SJSA1 (cell line): ENCODE measurements at regions not wholly inside any gene's neighbourhood (a gene's known extent, or its start where the extent isn't known, plus 50 kb on each side); places are given as distances from the start of the nearest gene placed in this dataset.
"Not testable (repeated sequence)": the region's sequence is repeated elsewhere in the genome, so short reads cannot be mapped to it uniquely, and the experiment has no call there.

ENCODE experiments used
- DNase-seq, 2 experiments: peaks; one replicate each; pipeline ENCODE4 v3.0.0-alpha.2; 2015 to 2020; ENCODE audit warnings: low spot score in 2 of 2, low read depth in 1 of 2
- H3K27ac ChIP-seq: fragments of 250-450 bp; sonication (Bioruptor Pico); 2 replicates; pipeline ENCODE4 v1.5.1; 2020; ENCODE audit warnings: mild to moderate bottlenecking, moderate library complexity
- H3K27me3 ChIP-seq: fragments of 250-450 bp; sonication (Bioruptor Pico); replicated peaks from 2 replicates; pipeline ENCODE4 v1.5.1; 2020; ENCODE audit warnings: mild to moderate bottlenecking, moderate library complexity
- H3K36me3 ChIP-seq: fragments of 250-450 bp; sonication (Bioruptor Pico); 2 replicates; pipeline ENCODE4 v1.5.1; 2020; ENCODE audit warnings: mild to moderate bottlenecking
- H3K4me1 ChIP-seq: fragments of 250-450 bp; sonication (Bioruptor Pico); replicated peaks from 2 replicates; pipeline ENCODE4 v1.6.1; 2021; ENCODE audit warnings: mild to moderate bottlenecking
- H3K4me3 ChIP-seq: fragments of 250-450 bp; sonication (Bioruptor Pico); 2 replicates; pipeline ENCODE4 v1.5.1; 2020; ENCODE audit warnings: mild to moderate bottlenecking
- H3K9me3 ChIP-seq: fragments of 250-450 bp; sonication (Bioruptor Pico); replicated peaks from 2 replicates; pipeline ENCODE4 v1.5.1; 2020; ENCODE audit warnings: mild to moderate bottlenecking

DNA sequence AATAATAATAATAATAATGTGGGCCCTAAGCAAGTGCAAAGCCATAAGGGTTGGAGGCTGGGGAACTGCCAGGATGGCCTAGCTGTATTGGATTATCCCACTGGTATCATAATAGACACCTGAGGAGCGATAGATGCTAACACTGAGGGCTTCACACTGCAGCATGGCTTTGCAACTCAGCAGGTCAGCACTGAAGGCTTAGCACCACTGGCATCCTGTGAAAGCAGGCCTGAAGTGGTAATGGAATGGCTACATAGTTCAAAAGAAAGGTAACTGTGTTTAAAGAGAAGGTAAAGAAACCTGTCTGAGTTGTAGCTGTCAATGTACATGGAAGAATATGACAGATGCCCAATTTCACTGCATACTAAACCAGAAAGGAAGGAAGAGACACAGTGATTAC is 359.0 kb downstream of the OSTF1 start:
- Histone ChIP-seq H3K27me3 (no peaks in the 10 kb centered on the region), H3K36me3 (no peaks in the 10 kb centered on the region), H3K27ac (no peak overlapping the region), H3K9me3 (no peaks in the 10 kb centered on the region), H3K4me3 (no peak overlapping the region), H3K4me1 (peaks cover 28% of the 10 kb centered on the region)
- no peak for DNase-seq

DNA sequence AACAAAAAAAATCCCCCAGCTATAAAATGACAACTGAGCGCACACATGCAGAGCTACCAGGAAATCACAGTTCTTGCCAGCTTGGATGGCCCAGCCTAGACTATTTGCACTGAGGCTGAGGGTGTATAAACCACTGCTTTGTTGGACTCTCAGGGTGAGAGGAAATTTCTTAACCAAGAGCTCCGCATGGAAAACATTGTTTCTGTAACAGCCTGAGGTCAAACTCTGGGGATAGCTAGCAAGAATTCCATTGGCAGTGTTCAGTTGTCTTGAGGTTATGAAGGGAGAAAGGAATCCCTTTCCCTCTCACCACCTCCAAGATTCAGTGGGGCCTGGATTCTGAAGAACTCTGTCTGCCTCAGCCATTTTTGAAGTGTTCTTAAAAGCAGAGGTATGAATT is 360.0 kb downstream of the OSTF1 start:
- Histone ChIP-seq H3K4me3 (no peak overlapping the region), H3K27ac (no peak overlapping the region), H3K36me3 (no peaks in the 10 kb centered on the region), H3K9me3 (no peaks in the 10 kb centered on the region), H3K27me3 (no peaks in the 10 kb centered on the region), H3K4me1 (peaks cover 32% of the 10 kb centered on the region)
- DNase-seq = peak in 1 of 2 experiments; percentile 22

DNA sequence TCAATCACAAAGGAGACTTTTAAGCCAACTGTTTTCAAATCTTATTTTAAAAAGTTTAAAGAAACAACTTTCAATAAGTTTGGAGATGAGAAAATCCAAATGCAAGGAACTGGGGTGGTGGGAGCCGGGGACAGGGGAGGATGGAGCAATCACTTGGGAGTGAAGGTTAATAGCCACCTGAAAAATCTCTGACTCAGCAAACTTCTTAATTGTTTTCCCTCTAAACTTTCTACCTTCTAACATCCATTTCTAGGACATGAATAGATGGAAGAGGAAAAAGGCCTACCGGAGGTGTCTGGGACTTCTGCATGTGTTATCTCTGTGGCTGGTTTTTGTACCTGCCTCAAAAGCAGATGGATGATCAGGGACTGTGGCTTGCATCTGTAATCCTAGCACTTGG is 360.6 kb downstream of the OSTF1 start:
- Histone ChIP-seq H3K36me3 (no peaks in the 10 kb centered on the region), H3K4me3 (no peak overlapping the region), H3K27ac (no peak overlapping the region), H3K27me3 (no peaks in the 10 kb centered on the region), H3K9me3 (no peaks in the 10 kb centered on the region), H3K4me1 (peaks cover 32% of the 10 kb centered on the region)
- DNase-seq = no peak

DNA sequence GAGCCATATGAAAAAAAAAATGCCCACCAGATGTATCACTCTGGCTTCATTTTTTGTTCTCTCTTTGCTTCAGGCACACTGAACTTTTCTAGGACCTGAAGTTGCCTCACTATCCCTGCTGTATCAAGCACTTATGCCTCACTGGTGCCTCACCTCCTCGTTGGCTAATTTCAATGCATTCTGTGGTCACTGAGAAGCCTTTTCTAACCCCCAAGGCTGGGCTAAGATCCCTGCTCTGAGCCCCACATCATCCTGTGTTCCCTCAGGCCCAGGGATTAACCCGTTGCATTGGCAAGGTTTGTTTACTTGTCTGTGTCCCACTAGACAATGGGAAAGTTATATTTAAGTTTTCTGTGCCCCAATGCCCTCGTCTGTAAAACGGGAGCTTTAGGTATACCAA is 362.7 kb downstream of the OSTF1 start:
- 0 out of 2 replicates have a peak overlapping the region, but pooled peaks have one; percentile 35 for H3K27ac ChIP-seq
- H3K4me1 ChIP-seq = peaks cover 37% of the 10 kb centered on the region
- no peak overlapping the region for H3K4me3 ChIP-seq
- H3K36me3 ChIP-seq = no peaks in the 10 kb centered on the region
- H3K27me3 ChIP-seq = no peaks in the 10 kb centered on the region
- peak; percentile 50 to 58 for DNase-seq
- H3K9me3 ChIP-seq = no peaks in the 10 kb centered on the region

DNA sequence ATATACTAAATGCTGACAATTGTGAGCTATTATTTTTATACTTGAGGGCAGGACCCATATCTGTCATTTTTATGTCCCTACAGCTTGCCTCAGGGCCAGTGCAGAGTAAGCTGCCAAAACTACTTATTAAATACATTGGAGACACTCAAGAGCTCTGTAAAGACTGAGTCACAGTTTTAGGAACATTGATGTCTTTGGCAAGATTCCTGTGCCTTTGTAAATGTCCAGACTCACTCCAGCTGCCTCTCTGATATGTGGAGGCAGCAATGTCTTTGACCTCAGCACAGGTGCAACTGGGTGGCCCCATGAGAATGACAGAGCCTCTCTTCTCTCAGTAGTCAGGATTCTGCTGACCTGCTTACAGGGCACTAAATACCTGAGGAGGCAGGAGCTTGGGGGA is 363.2 kb downstream of the OSTF1 start:
- Histone ChIP-seq H3K27ac (0 out of 2 replicates have a peak overlapping the region, but pooled peaks have one; percentile 35), H3K36me3 (no peaks in the 10 kb centered on the region), H3K27me3 (no peaks in the 10 kb centered on the region), H3K4me3 (no peak overlapping the region), H3K4me1 (peaks cover 37% of the 10 kb centered on the region), H3K9me3 (no peaks in the 10 kb centered on the region)
- peak; percentile 52 to 68 for DNase-seq

DNA sequence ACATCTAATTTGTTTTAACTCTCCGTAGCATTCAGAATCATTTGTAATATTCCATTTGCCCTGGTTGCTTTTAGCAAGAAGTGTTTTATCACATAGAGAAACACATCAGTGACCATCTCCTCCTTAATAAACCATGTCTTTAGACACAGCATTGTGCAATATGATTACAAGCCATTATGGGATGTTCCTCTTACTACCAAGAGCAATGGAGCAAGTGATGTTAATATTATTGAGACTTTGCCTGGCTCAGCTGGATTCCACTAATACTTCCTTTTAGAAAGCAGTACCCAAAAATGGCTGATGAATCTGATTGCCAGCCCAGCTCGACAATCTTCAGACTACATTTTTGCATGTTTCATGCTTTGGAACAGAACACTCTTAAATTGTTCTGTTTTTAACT is 364.2 kb downstream of the OSTF1 start:
- H3K4me3 ChIP-seq = no peak overlapping the region
- no peak for DNase-seq
- no peak overlapping the region for H3K27ac ChIP-seq
- H3K4me1 ChIP-seq = peaks cover 37% of the 10 kb centered on the region
- no peaks in the 10 kb centered on the region for H3K9me3 ChIP-seq
- H3K36me3 ChIP-seq = no peaks in the 10 kb centered on the region
- no peaks in the 10 kb centered on the region for H3K27me3 ChIP-seq

DNA sequence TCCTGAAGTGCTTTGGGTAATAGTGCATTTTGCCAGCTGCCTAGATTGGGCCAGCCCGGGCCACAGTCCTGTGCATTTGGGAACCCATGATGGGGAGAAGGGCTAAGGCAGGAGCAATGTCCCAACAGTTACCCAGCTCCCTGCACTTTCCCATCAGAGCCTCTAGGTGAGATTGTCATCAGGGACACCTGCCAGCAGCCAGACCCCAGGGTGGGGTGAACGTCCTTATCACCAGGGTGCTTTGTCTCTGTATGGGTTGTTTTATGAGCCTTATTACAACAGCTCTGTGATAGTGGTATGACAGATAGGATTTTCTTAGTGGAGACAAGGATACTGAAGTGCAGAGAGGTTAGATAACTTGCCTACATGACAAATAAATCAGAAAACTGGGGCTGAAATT is 365.7 kb downstream of the OSTF1 start:
- DNase-seq = no peak
- no peaks in the 10 kb centered on the region for H3K36me3 ChIP-seq
- peaks cover 27% of the 10 kb centered on the region for H3K4me1 ChIP-seq
- no peak overlapping the region for H3K27ac ChIP-seq
- H3K9me3 ChIP-seq = no peaks in the 10 kb centered on the region
- H3K4me3 ChIP-seq = no peak overlapping the region
- H3K27me3 ChIP-seq = no peaks in the 10 kb centered on the region

DNA sequence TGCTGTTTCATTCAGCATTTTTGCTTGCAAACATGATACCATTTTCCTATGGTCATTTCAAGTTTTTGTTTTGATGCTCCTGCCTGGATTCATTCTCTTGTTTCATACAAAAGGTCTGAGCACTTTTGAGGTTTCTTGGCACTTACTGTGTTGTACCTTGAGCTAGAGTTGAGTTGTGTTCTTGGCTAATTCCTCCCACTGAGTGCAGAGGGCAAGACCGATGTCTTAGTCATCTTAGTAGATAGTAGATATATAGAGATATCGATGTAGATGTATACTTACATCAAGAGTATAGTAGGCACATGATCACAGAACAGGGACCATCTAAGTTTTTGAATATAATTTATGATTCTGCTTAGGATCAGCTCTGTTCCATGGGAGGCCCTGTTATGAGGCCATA is 366.6 kb downstream of the OSTF1 start:
- H3K36me3 ChIP-seq = no peaks in the 10 kb centered on the region
- H3K27ac ChIP-seq = no peak overlapping the region
- H3K4me3 ChIP-seq = no peak overlapping the region
- peaks cover 27% of the 10 kb centered on the region for H3K4me1 ChIP-seq
- H3K9me3 ChIP-seq = no peaks in the 10 kb centered on the region
- H3K27me3 ChIP-seq = no peaks in the 10 kb centered on the region
- no peak for DNase-seq

DNA sequence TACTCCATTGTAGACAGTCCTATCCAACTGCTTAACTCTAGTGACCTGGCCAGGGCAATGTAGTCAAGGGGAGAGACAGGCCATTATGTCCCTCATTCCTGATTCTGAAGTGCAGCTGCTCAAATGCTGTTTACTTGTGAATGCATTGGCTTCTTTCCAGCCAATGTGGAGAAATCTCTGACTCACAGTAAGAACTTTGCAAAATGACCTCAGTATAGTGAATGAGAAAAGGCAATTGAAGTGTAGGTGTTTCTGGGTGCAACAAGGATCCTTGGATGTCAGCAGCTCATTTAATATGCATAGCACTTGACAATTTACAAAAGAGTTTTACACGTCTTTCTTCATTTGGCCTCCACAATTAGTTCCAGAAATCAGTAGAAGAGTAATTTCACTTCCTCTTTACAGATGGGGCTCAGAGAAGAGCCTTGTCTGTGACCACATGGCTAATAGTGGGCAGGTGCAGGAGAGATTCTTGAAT is 367.2 kb downstream of the OSTF1 start:
- H3K4me3 ChIP-seq = no peak overlapping the region
- no peaks in the 10 kb centered on the region for H3K36me3 ChIP-seq
- DNase-seq = peak in 1 of 2 experiments; percentile 7
- H3K4me1 ChIP-seq = peaks cover 24% of the 10 kb centered on the region
- no peak overlapping the region for H3K27ac ChIP-seq
- no peaks in the 10 kb centered on the region for H3K27me3 ChIP-seq
- H3K9me3 ChIP-seq = no peaks in the 10 kb centered on the region

DNA sequence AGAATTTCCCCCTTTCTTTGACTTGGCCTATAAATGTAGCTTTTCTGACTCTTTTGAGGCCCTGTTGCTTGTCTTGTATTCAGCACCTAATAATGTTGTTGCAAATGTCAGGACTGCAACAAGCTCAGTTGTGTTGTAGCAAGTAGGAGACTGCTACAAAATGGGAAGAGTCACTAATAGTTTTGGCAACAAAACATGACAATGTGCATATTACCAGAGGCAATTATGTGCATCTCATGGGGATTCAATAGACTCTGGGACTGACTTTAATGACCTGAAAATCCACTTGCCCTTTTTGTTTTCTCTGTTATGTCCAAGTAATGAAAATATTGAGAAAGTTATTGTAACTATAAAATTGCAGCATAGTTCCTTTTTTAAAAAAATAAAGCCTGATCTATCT is 368.4 kb downstream of the OSTF1 start:
- no peaks in the 10 kb centered on the region for H3K9me3 ChIP-seq
- H3K4me1 ChIP-seq = peaks cover 14% of the 10 kb centered on the region

DNA sequence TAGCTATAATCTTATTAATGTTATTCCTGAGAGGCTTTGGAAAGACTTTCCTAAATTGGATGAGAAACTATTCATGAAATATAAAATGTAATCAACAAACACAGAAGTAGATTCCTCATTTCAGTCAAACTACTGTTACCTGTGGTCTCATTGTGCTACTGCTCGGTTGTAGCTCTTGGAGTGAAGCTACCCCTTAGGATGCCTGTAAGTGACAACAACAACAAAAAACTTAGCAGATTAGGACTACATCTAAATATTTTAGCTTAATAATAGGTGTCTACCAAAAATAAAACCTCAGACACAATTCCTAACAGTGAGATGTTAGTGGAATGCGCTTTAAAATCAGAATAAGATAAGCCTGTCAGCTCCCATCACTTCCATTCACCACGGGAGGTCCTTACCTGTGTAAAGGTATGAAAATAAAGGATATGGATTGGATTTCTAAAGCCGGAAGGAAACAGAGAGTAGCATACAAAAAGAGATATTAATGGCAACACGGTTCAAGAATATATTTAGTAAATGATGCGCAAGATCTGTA is 369.2 kb downstream of the OSTF1 start:
- no peaks in the 10 kb centered on the region for H3K9me3 ChIP-seq
- no peaks in the 10 kb centered on the region for H3K36me3 ChIP-seq
- no peak overlapping the region for H3K27ac ChIP-seq
- no peak overlapping the region for H3K4me3 ChIP-seq
- no peaks in the 10 kb centered on the region for H3K27me3 ChIP-seq
- peaks cover 6% of the 10 kb centered on the region for H3K4me1 ChIP-seq
- no peak for DNase-seq

More for the DNA sequence above, 368.4 kb downstream of the OSTF1 start:
- no peak for DNase-seq
- Histone ChIP-seq H3K27ac (no peak overlapping the region), H3K36me3 (no peaks in the 10 kb centered on the region), H3K27me3 (no peaks in the 10 kb centered on the region), H3K4me3 (no peak overlapping the region)

DNA sequence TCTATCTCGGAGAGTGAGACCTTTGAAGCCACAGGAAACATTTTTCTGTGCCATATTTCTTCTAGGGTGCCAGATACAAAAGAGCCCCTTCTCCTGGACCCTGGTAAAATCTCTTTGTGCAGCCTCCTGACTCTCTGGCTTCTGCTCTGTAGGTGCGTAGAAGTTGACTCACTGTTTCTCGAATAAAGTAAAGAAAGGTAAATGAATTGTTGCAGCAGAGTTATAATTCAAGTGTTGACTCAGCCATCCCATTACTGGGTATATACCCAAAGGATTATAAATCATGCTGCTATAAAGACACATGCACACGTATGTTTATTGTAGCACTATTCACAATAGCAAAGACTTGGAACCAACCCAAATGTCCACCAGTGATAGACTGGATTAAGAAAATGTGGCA is 371.0 kb downstream of the OSTF1 start:
- not testable (repeated sequence) for H3K9me3 ChIP-seq, H3K27ac ChIP-seq, H3K4me1 ChIP-seq, H3K36me3 ChIP-seq, H3K27me3 ChIP-seq, DNase-seq, H3K4me3 ChIP-seq

DNA sequence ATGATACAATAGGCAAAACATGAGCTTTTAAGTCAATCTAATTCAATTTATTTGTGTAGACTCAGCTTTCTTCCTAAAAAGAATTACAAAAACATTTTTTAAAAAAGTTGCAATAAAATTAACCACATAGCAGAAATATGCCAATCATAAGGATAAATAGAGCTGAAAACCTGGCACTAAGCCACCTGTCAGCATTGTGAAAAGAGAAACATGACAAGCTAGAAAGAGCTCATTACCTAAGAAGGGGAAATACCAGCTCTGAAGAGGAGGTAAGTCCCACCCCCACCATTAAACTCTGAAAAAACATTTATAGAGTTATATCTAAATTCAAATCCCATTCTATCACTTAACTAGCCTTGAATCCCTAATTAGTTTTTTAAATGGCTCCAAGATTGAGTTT is 372.9 kb downstream of the OSTF1 start:
- Histone ChIP-seq H3K4me3 (no peak overlapping the region), H3K4me1 (no peaks in the 10 kb centered on the region), H3K27me3 (no peaks in the 10 kb centered on the region), H3K27ac (no peak overlapping the region), H3K9me3 (no peaks in the 10 kb centered on the region), H3K36me3 (no peaks in the 10 kb centered on the region)
- DNase-seq = no peak

DNA sequence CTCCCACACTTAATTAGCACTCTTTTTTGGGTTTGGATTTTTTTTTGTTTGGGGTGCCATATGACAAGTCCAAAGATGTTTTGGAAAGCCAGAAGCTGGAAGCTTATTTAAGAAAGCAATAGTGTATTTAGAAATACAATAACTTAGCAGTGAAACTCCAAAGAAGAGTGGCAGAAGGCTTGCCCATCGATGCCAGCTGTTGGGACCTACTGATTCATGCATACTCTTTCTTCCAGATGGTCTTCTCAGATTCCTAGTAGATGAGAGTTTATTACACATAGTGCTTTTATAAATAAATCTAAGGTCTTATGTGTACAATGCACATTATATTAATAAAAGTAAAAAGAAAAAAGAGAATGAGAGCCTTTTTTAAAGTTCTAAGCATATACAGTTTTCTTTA is 374.6 kb downstream of the OSTF1 start:
- H3K36me3 ChIP-seq = no peaks in the 10 kb centered on the region
- no peaks in the 10 kb centered on the region for H3K4me1 ChIP-seq
- H3K4me3 ChIP-seq = no peak overlapping the region
- H3K27me3 ChIP-seq = no peaks in the 10 kb centered on the region
- DNase-seq = no peak
- no peak overlapping the region for H3K27ac ChIP-seq
- no peaks in the 10 kb centered on the region for H3K9me3 ChIP-seq

DNA sequence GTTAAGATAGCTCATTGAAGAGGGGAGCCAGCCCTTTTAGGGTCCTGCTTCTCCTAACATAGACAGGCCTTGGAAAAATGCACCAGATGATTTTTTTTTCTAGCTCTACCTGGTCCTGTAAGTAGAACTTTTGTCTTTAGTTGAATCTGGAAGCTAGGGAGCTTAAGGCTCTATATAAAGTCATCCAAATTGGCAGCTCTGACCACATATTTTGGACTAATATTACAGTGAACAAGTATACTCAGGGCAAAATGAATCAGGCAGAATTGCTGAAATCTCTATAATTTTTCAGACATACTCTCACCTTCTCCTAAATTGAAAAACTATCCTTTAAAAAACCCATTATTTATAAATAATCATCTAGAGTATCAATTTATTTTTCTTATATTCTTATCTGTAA is 375.6 kb downstream of the OSTF1 start:
- Histone ChIP-seq H3K36me3 (no peaks in the 10 kb centered on the region), H3K4me1 (no peaks in the 10 kb centered on the region), H3K27me3 (no peaks in the 10 kb centered on the region), H3K27ac (no peak overlapping the region), H3K9me3 (no peaks in the 10 kb centered on the region), H3K4me3 (no peak overlapping the region)
- DNase-seq = no peak
